GM03348 (cell line): ENCODE measurements at regions not wholly inside any gene's neighbourhood (a gene's known extent, or its start where the extent isn't known, plus 50 kb on each side); places are given as distances from the start of the nearest gene placed in this dataset.
"Not testable (repeated sequence)": the region's sequence is repeated elsewhere in the genome, so short reads cannot be mapped to it uniquely, and the experiment has no call there.

ENCODE experiments used
- DNase-seq: peaks from one replicate; pipeline ENCODE4 v3.0.0; 2012; ENCODE audit warnings: low spot score

- DNase-seq = no peak
These were observed 115.8 kb downstream of the MPP7 start for GRCh38 chr10:28186887-28187578.

GRCh38 chr10:28186461-28186860 is 116.4 kb downstream of the MPP7 start:
- DNase-seq = no peak

GRCh38 chr10:28184810-28185209 is 118.1 kb downstream of the MPP7 start:
- no peak for DNase-seq

GRCh38 chr10:28181478-28182096 is 121.3 kb downstream of the MPP7 start:
- DNase-seq = no peak

- no peak for DNase-seq
These were observed 122.2 kb downstream of the MPP7 start for GRCh38 chr10:28180654-28181053.

- DNase-seq = no peak
These were observed 123.1 kb downstream of the MPP7 start for GRCh38 chr10:28179743-28180099.

GRCh38 chr10:28179006-28179742 is 123.7 kb downstream of the MPP7 start:
- peak; percentile 50 for DNase-seq

- DNase-seq = peak; percentile 10
These were observed 124.8 kb downstream of the MPP7 start for GRCh38 chr10:28177944-28178637.

- not testable (repeated sequence) for DNase-seq
These were observed 126.4 kb downstream of the MPP7 start for GRCh38 chr10:28176498-28176897.

GRCh38 chr10:28172223-28172610 is 130.6 kb downstream of the MPP7 start:
- DNase-seq = no peak

GRCh38 chr10:28171468-28172222 is 131.2 kb downstream of the MPP7 start:
- no peak for DNase-seq

GRCh38 chr10:28169525-28169924 is 133.3 kb downstream of the MPP7 start:
- DNase-seq = no peak

GRCh38 chr10:28160866-28161405 is 141.9 kb downstream of the MPP7 start:
- DNase-seq = no peak

- DNase-seq = no peak
These were observed 145.5 kb downstream of the MPP7 start for GRCh38 chr10:28157379-28157778.

GRCh38 chr10:28155726-28156125 is 147.1 kb downstream of the MPP7 start:
- no peak for DNase-seq

- no peak for DNase-seq
These were observed 151.2 kb downstream of the MPP7 start for GRCh38 chr10:28151636-28152035.

- DNase-seq = no peak
These were observed 150.9 kb upstream of the ODAD2 start for GRCh38 chr10:28149746-28150145.

GRCh38 chr10:28147706-28148105 is 148.8 kb upstream of the ODAD2 start:
- DNase-seq = no peak

GRCh38 chr10:28139138-28139537 is 140.3 kb upstream of the ODAD2 start:
- DNase-seq = no peak

GRCh38 chr10:28137907-28138880 is 139.3 kb upstream of the ODAD2 start:
- peak; percentile 58 for DNase-seq
